Jurkat, Clone E6-1 (cell line): ENCODE measurements at regions not wholly inside any gene's neighbourhood (a gene's known extent, or its start where the extent isn't known, plus 50 kb on each side); places are given as distances from the start of the nearest gene placed in this dataset.

Source experiments
- DNase-seq: peaks from one replicate; pipeline ENCODE4 v3.0.0-alpha.2; 2011; ENCODE audit warnings: low read depth, low spot score
- H3K4me3 ChIP-seq: 2 replicates; pipeline ENCODE4 v1.5.1; 2011; ENCODE audit warnings: mild to moderate bottlenecking, low read length, control low read depth, moderate library complexity

DNA sequence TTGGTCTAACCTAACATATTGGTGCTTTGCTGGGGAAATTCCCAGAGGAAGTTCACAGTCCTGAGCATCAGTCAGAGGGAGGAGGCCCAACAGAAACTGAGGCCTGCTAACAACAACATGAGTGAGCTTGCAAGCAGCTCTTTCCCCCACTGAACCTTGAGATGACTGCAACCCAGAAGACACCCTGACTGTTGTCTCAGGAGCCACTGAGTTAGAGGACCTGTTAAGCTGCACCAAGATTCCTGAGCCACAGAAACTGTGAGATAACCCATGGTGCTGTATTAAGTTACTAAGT is 193.2 kb upstream of the UBL3 start:
- H3K4me3 ChIP-seq = no peak overlapping the region
- DNase-seq = no peak

DNA sequence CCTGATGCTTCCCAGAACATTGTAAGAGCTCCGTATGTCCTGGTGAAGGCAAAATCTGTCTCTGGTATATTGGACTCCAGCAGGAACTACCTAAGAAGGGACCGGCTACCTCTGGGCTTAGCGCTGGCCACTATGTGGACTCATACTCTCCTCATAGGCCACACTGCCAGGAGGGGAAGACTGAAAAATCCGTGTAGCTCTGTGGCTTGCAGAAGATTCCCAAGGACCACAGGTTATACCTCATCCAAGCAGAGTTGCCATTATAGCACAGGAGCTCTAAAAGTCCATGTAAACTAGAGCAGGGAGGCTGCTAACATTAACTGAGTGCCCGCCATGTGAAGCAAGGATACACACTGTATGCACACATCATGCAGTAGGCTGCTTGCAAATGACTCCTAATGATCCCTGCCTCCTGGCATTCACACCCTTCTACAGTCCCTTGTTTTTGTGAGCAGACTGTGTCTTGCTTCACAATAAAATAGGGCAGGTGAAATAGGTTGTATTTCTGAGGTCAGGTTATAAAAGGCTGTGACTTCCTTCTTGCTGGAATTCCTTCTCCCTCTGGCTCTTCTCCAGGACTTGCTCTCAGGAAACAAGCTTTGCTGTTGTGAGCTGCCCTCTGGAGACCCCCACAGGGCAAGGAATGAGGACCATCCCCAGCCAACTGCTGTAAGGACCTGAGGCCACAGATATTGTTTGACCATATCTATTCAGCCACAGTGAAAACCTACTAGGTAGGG is 192.6 kb upstream of the UBL3 start:
- H3K4me3 ChIP-seq = no peak overlapping the region
- DNase-seq = no peak

DNA sequence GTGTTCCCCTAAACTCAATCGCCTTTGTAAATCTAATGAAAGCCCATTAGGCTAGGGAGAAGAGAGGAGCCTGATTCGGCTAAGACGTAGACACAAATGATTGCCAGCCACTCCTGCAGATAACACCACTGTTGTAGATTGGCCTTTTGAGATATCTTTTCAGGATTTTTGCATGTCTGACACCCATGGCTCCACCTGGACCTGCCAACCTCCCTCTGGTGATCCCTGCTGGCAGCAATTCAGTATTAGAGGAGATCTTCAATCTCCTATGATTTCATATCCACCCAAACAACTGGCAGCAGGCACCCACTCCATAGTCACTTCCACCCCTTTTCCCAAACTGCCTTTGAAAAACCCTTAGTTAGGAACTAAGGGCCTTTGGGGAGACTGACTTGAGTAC is 191.9 kb upstream of the UBL3 start:
- no peak for DNase-seq
- H3K4me3 ChIP-seq = no peak overlapping the region

DNA sequence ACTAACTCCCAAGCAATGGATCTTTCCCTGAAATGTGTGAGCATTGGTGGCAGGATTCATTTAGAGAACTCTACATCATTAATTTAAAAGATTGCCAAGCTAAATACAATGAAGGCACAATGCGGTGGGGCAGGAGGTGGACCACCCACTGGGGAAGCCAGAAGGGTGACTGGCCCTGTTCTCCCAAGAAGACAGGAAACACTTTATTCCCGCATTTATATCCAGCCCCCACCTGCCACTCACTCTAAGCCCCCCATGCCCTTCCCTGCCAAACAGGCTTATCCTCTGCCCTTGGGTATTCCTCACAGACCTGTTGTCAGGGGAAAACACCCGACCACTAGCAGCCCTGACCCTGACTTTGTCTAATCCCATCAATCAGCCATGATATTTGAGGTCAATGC is 189.1 kb upstream of the UBL3 start:
- no peak overlapping the region for H3K4me3 ChIP-seq
- DNase-seq = no peak

DNA sequence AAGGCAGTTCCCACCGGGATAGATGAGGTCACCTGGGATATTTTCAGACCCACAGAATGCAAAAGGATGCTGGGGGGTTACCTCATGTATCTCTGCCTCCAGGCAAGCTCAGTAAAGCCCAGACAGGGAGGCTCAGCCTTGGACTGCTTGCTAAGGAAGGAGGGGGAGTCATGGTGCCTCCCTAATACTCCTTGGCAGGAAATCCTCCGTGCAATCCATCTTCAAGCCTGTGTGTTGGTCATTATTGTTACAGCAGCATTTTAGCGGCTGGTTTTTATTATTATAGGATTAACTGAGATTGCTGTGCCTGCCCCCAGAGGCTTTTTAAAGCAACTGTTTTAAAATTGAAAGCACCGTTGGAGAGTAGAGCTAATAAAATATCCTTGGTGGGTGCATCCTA is 188.5 kb upstream of the UBL3 start:
- DNase-seq = no peak
- H3K4me3 ChIP-seq = no peak overlapping the region

DNA sequence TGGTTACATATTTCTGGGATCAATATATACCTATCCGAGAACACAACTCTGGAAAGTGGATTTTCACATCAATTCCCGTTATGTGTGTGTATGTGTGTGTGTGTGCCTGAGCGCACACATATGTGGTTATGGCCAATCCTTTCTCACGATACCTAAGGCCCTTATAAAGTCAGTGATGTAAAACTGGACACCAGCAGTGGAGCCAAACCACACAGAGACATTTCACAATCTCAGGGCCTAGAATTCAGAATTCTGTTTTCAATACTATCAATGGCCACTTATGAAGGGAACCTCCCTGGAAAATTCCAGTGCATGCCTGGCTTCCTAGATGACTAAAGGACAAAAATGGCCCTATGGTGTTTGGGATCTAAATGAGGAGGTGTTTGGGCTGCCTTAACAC is 187.3 kb upstream of the UBL3 start:
- DNase-seq = no peak
- H3K4me3 ChIP-seq = no peak overlapping the region

DNA sequence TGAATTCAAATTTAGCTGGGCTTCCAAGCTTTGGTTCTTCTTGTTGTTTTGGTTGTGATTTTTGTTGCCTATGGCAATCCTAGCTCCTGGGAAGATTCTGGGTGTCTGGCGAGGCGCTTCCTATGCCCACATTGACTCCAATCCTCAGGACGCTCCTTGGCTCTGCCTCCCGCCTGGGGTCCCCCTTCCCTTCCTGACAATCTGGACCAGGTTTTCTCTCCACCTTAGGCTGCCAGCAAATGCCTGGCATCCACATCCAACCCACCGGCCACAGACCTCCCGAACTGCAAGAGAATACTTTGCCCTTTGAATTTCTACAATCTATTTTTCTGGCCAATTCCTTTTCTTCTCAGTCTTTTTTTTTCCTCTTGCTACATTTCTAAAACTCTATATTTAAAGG is 186.9 kb upstream of the UBL3 start:
- no peak overlapping the region for H3K4me3 ChIP-seq
- no peak for DNase-seq

DNA sequence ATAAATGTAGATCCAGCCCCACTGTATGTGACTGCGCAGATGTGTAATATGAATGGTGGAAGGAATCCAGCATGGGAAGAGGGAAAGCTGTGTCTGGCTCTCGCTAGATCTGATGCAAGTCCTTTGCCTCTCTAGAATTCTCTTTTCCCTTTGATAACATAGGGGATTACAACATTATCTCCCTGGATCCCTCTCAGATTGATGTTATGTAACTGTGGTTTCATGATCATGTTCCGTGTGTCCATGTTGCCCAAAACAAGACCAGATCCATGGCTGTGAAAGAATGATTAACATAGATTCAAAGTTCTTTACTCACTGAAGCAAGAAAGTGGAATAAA is 184.0 kb upstream of the UBL3 start:
- DNase-seq = no peak
- H3K4me3 ChIP-seq = no peak overlapping the region

DNA sequence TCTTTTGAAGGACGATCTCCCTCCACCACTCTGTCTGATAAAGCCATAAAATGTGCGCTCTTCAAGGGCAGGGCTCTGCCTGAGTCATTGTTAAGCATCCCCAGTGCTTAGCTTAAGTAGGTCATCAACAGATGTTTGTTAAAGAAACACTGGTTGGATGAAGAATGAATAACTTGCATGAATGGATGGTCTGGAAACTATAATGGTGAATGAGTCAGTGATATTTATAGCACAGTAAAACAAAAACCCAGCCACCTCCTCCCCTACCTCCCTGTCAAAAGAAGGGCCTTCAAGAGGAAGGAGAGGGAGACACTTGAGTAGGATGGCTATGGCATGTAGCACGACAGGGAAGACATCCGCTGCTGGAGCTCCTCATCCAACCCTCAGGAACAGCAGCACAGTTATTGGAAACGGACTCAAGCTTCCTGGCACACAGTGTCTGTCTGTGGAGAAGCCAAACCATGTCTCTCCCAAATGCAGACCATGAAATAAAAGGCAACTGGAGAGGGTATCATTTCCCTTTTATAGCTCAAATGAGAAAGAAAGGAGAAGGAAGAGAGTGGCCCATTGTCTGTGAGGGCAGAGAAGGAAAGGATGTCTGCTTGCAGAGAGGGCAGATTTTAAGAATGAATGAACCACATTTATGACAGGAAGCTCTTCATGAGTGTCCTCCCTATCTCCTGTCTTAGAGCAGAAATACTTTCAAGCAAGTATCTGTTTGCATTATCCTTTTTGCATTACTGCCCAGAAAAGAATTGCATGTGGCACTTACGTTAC is 183.5 kb upstream of the UBL3 start:
- no peak overlapping the region for H3K4me3 ChIP-seq
- DNase-seq = no peak

DNA sequence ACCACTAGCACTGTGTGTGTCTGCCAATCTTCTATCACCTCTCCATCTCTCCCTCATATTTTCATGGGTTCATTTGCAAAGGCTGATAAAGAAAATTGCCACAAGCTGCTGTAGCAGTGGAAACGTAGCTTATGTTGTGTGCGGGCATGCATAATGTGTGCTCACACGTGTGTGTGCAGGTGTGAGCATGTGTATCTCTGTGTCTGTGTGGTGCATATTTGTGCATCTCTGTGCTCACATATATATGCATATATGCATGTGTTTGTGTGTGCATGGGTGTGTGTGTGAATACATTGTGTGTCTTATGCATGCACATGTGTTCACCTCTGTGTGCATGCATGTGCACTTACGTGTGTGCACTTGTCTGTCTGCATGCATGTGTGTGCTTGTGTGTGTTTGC is 181.8 kb upstream of the UBL3 start:
- no peak overlapping the region for H3K4me3 ChIP-seq
- DNase-seq = no peak

DNA sequence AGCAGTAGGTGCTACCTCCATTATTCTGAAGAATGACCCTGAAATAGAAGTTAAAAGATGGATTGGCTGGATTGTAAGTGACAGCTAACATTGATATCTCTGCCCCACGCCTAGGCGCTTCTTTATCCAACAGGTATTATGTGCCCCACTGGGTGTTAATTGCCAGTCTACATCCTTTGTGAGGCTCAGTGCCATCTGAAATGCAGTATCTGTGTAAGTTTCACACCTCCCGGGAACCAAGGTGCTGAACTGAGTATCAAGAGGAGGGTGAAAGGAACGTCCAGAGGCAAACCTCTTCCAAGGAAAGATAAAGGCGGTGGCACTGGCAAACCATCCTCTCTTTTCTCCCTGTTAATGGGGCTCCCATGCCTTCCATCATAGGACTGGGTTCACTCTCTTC is 181.1 kb upstream of the UBL3 start:
- no peak overlapping the region for H3K4me3 ChIP-seq
- DNase-seq = no peak

DNA sequence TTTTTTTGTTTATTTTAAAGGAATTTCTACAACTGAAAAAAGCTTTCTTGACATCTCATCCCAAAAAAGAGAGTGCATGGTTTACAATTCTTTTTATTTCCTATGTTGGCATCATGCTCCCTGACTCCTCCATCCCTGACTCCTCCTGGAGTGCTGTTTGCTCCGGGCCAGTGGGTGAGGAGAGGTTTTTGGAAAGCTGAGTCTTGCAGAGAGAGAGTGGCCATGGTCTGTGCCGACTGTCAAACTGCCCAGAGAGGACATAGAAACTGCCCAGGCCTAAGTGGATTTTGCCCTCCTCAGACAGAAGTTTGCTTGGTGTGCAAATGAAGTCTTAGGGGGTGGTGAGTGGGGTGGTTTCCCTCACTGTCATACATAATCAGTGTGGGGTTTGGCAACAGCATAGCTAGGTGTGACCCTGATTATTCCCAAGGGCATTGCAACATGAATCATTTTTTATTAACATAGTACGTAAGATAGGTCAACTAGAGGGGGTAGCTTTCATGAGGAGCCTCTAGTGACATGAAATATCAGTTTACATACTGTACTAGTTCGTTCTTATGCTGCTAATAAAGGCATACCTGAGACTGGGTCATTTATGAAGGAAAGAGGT is 179.8 kb upstream of the UBL3 start:
- no peak for DNase-seq
- no peak overlapping the region for H3K4me3 ChIP-seq

DNA sequence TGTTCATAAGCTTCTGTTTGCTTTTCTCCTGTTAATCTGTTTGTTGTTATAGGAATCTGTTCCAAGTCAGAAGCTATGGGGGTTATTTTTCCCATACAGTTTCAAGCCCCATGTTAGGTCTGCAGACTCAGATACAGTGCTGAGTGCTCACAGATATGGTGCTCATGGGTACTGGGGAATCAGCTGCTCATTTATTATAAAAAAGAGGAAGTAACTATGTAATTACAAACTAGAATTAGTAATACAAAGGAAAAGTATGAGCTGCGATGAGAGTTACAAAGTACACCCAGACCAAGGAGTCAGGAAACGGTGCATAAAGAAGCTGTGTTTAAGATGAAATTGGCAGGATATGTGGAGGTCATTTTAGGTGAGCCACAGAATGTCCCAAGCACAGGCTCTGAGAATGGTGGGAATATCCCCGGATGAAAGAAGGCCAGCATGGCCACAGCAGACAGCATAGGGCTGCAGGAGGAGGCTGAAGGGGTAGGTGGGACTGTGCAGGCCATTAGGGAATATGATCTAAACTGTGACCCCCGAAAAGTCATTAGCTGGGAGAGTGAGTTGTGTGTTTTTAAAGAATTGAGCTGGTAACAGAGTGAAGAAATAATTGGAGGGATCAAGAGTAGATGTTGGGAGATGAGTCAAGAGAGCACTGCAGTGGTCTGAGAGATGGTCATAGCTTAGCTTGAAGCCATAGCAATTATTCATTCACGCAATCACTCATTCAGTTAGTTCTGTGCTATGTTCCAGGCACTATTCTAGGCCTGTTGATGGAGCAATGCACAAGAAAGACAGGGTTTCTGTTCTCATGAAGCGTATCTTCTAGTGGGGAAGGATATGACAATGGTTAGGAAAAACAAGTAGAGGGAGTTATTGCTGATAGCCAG is 177.4 kb upstream of the UBL3 start:
- DNase-seq = no peak
- H3K4me3 ChIP-seq = no peak overlapping the region

DNA sequence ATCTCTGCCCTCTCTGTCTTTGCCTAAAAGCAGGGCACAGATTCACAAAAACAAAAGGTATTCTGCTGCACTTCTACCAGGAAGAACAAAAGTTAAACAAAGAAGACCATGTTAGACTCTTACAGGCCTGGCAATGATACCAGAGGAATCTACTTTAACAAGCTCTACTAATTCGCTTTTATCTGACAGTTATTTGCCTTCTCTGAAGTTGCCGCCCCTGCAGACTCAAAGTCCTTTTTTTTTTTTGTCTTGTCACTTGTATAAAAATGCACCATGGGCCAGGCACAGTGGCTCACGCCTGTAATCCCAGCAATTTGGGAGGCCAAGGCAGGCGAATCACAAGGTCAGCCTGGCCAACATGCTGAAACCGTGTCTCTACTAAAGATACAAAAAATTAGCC is 176.5 kb upstream of the UBL3 start:
- DNase-seq = no peak
- H3K4me3 ChIP-seq = no peak overlapping the region

DNA sequence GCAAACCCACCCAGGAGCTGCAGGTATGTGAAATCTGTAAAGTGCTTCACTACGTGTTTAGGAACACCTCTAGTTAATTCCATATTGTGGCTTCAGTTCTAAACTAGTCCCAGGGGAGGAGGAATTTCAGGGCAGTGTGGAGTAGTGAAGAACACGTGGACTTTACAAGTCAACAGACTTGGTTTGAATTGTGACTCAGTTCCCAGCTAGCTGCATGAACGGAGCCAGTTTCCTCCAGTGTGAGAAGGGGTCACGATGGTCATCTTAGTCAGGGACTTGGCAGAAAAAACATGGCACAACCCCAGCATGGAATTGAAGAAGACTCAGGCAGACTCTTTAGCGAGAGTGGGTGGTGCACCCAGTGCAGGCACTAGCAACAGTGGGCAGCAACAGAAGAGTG is 175.7 kb upstream of the UBL3 start:
- no peak for DNase-seq
- H3K4me3 ChIP-seq = no peak overlapping the region

DNA sequence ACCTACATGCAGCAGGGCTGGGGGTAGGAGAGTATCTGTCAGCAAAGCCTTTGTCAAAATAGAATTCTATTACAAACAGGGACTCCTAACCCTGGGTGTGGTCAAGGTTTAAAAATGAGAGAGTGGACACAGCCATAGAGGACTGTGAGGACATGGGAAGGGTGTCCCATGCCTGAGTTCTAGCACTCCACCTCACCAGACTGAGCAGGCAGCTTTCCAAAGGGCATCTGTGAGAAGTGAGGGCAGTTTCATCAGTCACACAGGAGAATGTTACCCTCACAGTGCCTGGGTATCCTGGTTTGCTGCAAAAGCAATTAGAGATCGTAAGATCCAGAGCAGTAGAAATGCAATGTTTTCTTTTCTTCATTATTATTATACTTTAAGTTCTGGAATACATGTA is 174.9 kb upstream of the UBL3 start:
- no peak overlapping the region for H3K4me3 ChIP-seq
- no peak for DNase-seq

DNA sequence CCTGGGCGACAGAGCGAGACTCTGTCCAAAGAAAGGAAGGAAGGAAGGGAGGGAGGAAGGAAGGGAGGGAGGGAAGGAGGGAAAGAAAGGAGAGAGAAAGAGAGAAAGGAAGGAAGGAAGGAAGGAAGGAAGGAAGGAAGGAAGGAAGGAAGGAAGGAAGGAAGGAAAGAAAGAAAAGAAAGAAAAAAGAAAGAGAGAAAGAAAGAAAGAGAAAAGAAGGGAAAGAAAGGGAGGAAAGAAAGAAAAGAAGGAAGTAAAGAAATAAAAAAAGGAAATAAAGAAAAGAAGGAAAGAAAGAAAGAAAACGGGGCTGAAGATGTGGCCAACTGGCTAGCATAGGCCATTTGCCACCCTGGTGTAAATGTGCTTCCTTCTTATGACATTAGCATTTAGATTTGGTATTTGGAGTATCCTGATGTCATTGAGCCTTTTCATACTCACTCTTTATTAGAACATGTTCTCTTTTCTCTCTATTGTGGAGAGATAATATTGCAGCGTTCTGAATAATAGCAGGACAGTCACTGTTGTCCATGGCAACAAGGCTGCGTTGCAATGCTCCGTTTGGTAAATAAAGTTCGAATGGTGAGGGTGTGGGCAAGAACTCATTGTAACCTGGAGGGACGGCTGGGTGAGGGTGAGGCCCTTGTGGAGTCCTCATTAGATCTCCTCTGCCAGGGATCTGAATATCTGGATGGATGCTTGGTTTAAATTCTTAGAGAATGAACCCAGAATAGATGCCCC is 173.9 kb upstream of the UBL3 start:
- DNase-seq = no peak
- no peak overlapping the region for H3K4me3 ChIP-seq

DNA sequence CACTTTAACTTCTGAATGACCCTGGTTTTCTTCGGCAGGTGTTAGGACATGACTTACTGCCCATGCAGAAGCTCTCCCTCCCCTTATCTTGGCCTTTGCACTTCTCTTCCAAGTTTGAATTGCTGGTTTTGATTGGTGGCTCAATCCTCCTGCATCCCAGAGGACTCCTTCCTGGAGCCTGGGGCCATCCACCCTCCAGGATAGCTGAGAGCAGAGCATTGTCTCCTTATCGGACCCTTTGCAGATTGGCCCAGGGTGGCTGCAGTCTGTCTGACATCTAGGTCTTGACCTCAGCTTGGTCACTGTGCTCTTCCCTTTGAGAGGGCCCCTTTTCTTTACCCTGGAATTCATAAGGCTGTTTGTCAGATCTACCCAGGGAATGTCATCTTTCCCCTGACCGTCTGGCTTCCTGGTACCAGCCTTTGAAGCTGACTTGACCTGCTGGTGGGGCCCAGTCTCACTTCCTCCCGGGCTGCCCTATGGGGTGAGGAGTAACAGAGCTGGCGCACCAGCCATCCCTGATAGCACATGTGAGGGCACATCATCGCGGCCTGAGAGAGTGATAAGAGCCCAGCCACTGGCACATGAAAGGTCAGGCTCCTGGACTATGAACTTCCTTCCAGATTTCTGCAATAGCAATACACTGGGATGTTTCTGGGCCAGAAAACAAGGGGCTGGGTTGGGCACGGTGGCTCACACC is 172.9 kb upstream of the UBL3 start:
- no peak for DNase-seq
- H3K4me3 ChIP-seq = no peak overlapping the region

DNA sequence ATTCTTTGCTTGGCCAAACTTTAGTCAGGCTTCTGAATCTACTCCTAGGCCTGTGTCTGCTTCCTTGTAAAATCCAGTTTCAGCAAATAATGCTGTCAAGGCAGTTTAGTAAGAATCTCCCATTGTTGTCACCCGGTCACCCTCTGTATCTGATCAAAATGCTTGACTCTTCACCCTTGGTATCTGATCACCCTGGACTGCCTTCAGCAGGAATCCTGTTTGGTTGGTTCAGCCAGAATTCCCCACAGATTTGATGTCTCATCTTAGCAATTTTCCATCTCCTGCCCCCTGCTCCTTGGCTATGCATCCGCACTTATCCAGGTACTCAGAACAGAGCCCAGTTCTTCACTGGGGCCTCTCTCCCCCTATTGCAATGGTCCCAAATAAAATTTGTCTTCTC is 172.4 kb upstream of the UBL3 start:
- H3K4me3 ChIP-seq = no peak overlapping the region
- no peak for DNase-seq
